ENCODE measurements at regions not wholly inside any gene's neighbourhood (a gene's known extent, or its start where the extent isn't known, plus 50 kb on each side); places are given as distances from the start of the nearest gene placed in this dataset.

DNA sequence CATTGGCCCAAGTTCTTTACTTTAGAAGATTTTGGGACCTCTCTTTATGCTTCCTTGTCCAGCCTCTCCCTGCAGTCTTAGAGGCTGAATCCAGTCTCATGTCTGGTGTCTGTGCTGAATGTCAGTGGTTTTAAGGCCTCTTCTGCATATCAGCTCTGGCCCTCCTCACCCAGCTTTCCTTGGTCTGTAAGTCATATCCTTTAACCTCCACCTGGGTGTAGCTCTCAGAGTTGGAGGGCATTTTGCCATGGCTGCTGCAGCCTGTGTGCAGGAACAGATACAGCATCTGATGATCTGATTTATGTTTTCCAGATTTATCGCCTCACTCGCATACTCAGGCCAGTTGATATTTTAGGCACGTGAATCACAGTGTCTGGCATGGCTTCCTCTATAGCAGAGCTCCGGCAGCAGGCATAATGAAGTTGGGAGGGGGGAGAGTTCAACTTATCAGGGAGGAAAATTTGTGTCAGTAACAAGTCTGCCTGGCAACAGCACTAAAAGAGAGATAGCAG, 335.0 kb downstream of the PCNX1 start:
- WGBS, 5 donors: 36 to 70% (median 46%) methylated on average over 4 of the region's 4 CpGs
- Histone ChIP-seq H3K4me1 (peaks cover 0 to 20% (median 7%) of the 10 kb centered on the region in 6 donors), H3K27ac (peak overlapping the region in 4 of 8 donors; percentile 17 to 35 (median 22)), H3K27me3 (replicated peaks in 1 of 7) (no peaks in the 10 kb centered on the region), H3K9me3 (no peaks in the 10 kb centered on the region), H3K4me3 (no peak overlapping the region), H3K36me3 (no peaks in the 10 kb centered on the region)
- TF ChIP-seq, protein P1, sequence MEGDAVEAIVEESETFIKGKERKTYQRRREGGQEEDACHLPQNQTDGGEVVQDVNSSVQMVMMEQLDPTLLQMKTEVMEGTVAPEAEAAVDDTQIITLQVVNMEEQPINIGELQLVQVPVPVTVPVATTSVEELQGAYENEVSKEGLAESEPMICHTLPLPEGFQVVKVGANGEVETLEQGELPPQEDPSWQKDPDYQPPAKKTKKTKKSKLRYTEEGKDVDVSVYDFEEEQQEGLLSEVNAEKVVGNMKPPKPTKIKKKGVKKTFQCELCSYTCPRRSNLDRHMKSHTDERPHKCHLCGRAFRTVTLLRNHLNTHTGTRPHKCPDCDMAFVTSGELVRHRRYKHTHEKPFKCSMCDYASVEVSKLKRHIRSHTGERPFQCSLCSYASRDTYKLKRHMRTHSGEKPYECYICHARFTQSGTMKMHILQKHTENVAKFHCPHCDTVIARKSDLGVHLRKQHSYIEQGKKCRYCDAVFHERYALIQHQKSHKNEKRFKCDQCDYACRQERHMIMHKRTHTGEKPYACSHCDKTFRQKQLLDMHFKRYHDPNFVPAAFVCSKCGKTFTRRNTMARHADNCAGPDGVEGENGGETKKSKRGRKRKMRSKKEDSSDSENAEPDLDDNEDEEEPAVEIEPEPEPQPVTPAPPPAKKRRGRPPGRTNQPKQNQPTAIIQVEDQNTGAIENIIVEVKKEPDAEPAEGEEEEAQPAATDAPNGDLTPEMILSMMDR (IDR thresholded peaks at IDR 0.05 in 8 of 11, conservative IDR thresholded peaks at IDR 0.05 in 3 of 11): no peak
- no peak for TF ChIP-seq POLR2AphosphoS5 (IDR thresholded peaks at IDR 0.05)
- no peak for TF ChIP-seq POLR2A (IDR thresholded peaks at IDR 0.05)
- intact Hi-C loops (cut with DNase I; ENCODE audit: low total_unique reads): no loop called here
- DNase-seq: no peak

DNA sequence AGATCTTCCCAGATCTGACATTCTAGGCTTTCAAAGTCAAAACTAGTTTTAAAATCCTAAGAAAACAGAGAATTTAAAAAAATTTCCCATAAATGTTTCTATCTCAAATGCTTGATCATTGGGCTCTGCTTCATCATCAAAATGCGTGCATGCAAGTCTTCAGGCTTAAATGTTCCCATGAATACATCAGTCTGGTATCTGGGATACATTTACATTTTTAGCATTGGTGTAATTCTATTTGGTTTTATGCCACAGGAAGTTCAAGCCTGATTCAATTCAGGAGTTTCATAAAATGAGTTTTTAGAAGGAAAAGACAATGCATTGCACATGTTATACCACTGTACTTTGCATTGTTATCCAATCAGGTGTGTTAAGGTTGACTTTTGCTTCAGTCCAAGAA, 336.4 kb downstream of the PCNX1 start:
- peaks cover 0 to 20% (median 7%) of the 10 kb centered on the region in 6 donors for H3K4me1 ChIP-seq
- no peak overlapping the region for H3K27ac ChIP-seq
- no peaks in the 10 kb centered on the region for H3K27me3 ChIP-seq (replicated peaks in 1 of 7)
- intact Hi-C loops (cut with DNase I; ENCODE audit: low total_unique reads): no loop called here
- H3K9me3 ChIP-seq: peaks cover 0 to 5% (median 0%) of the 10 kb centered on the region in 8 donors
- 88 to 98% (median 94%) methylated on average over 1 of the region's 1 CpG for WGBS, 5 donors
- H3K36me3 ChIP-seq: no peaks in the 10 kb centered on the region
- H3K4me3 ChIP-seq: no peak overlapping the region
- no peak for DNase-seq
- TF ChIP-seq POLR2AphosphoS5 (IDR thresholded peaks at IDR 0.05) (no peak), POLR2A (IDR thresholded peaks at IDR 0.05) (no peak)
- TF ChIP-seq, protein P1 (IDR thresholded peaks at IDR 0.05 in 8 of 11, conservative IDR thresholded peaks at IDR 0.05 in 3 of 11): no peak

DNA sequence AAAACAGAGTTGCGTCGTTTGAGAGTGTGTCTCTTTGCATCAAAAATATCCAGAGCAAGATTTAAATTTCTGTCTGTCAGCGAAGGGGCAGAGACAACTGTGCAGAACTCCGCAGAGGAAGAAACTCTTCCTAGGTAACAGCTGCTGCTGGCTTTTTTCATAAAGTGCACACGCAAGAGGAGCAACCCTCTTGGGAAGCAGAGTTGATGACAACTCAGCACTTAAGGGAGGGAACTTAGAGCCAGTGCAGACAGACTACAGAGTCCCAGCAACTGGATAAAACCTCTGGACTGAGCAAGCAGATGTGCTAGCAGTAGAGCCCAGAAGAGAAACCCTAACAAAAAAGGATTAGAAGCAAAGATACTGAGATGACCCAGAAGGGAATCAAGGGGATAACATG, 337.1 kb downstream of the PCNX1 start:
- WGBS, 5 donors: 71 to 96% (median 83%) methylated on average over 5 of the region's 5 CpGs
- no peaks in the 10 kb centered on the region for H3K36me3 ChIP-seq
- DNase-seq: no peak
- no peaks in the 10 kb centered on the region for H3K27me3 ChIP-seq (replicated peaks in 1 of 7)
- peaks cover 0 to 20% (median 7%) of the 10 kb centered on the region in 6 donors for H3K4me1 ChIP-seq
- no peak overlapping the region for H3K27ac ChIP-seq
- TF ChIP-seq POLR2AphosphoS5 (IDR thresholded peaks at IDR 0.05) (no peak), POLR2A (IDR thresholded peaks at IDR 0.05) (no peak)
- TF ChIP-seq, protein P1 (IDR thresholded peaks at IDR 0.05 in 8 of 11, conservative IDR thresholded peaks at IDR 0.05 in 3 of 11): no peak
- peaks cover 0 to 5% (median 0%) of the 10 kb centered on the region in 8 donors for H3K9me3 ChIP-seq
- no peak overlapping the region for H3K4me3 ChIP-seq
- intact Hi-C loops (cut with DNase I; ENCODE audit: low total_unique reads): no loop called here

DNA sequence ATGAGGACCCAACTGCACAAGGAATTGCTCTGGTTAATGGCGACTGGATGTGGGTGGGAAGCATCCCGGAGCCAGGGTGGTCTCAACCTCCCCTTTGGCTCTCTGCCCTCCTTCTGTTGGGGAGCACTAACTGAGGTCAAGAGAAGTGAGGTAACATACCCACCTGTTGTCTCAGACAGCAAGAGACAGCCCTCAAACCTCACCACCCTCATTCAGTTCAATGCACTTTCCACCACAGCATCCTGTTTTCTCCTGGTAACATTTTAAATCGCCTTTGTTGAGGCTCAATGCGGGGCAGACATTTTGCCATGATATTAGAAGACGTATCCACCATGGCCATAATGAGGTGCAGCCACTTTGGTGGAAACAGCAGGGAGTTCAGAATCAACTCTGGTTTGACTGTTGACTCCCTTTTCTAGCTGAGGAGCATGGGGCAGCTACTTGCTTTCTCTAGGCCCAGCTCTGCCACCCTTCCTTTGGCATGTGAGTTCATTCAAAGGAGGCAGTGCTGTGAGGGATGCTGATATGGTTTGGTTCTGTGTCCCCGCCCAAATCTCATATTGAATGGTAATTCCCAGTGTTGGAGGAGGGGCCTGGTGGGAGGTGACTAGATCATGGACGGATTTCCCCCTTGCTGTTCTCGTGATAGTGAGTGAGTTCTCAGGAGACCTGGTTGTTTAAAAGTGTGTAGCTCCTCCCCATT, 338.6 kb downstream of the PCNX1 start:
- Histone ChIP-seq H3K36me3 (no peaks in the 10 kb centered on the region), H3K4me1 (peaks cover 0 to 15% (median 7%) of the 10 kb centered on the region in 6 donors), H3K27me3 (replicated peaks in 1 of 7) (no peaks in the 10 kb centered on the region), H3K27ac (peak overlapping the region in 4 of 8 donors; percentile 40 to 59 (median 44)), H3K4me3 (no peak overlapping the region), H3K9me3 (peaks cover 0 to 5% (median 0%) of the 10 kb centered on the region in 8 donors)
- no peak for DNase-seq
- intact Hi-C loops (cut with DNase I; ENCODE audit: low total_unique reads): no loop called here
- no peak for TF ChIP-seq POLR2A (IDR thresholded peaks at IDR 0.05)
- TF ChIP-seq, protein P1 (IDR thresholded peaks at IDR 0.05 in 8 of 11, conservative IDR thresholded peaks at IDR 0.05 in 3 of 11): no peak
- no peak for TF ChIP-seq POLR2AphosphoS5 (IDR thresholded peaks at IDR 0.05)
- WGBS, 5 donors: 76 to 82% (median 80%) methylated on average over 8 of the region's 8 CpGs
